WTC11 (cell line): ENCODE measurements at regions not wholly inside any gene's neighbourhood (a gene's known extent, or its start where the extent isn't known, plus 50 kb on each side); places are given as distances from the start of the nearest gene placed in this dataset.

Source experiments
- ATAC-seq: fragments of 200-7000 bp; cut with Tn5 transposase; 2 replicates; pipeline ENCODE4 v1.10.0; 2021; ENCODE audit warnings: mild to moderate bottlenecking, moderate library complexity
- CTCF ChIA-PET: fragments of 300-600 bp; sonication (Branson Sonifier 250); formaldehyde crosslinking; loops from one replicate; lab custom pipeline; 2021; ENCODE audit warnings: antibody characterized with exemption; lab: Charles Lee
- POLR2A ChIA-PET: fragments of 350-600 bp; sonication (Branson Sonifier 250); formaldehyde crosslinking; loops from one replicate; lab custom pipeline; 2021; ENCODE audit warnings: antibody characterized with exemption; lab: Charles Lee
- DNase-seq: peaks from one replicate; pipeline ENCODE4 v3.0.0; 2021; ENCODE audit warnings: low spot score
- H3K27ac Mint-ChIP-seq: 2 replicates; pipeline ENCODE4 v1.8.0; 2021; ENCODE audit warnings: mixed read lengths
- H3K27me3 Mint-ChIP-seq: 2 replicates; pipeline ENCODE4 v1.8.0; 2021; ENCODE audit warnings: low read depth, mild to moderate bottlenecking, moderate library complexity, mixed read lengths
- H3K36me3 Mint-ChIP-seq: 2 replicates; pipeline ENCODE4 v1.8.0; 2021; ENCODE audit warnings: mixed read lengths
- H3K4me1 Mint-ChIP-seq: 2 replicates; pipeline ENCODE4 v1.8.0; 2022; ENCODE audit warnings: mixed read lengths
- H3K4me3 Mint-ChIP-seq: 2 replicates; pipeline ENCODE4 v1.8.0; 2021; ENCODE audit warnings: mild to moderate bottlenecking, moderate library complexity, mixed read lengths
- H3K9me3 Mint-ChIP-seq: 2 replicates; pipeline ENCODE4 v1.8.0; 2021; ENCODE audit warnings: mixed read lengths
- CBFB ChIP-seq: sonication (generic); formaldehyde crosslinking; IDR thresholded peaks from 2 replicates; pipeline ENCODE4 v1.8.1; 2022; ENCODE audit warnings: mild to moderate bottlenecking, low read depth, missing genetic modification reagents
- CREM ChIP-seq: sonication (generic); formaldehyde crosslinking; IDR thresholded peaks from 2 replicates; pipeline ENCODE4 v1.8.1; 2022; ENCODE audit warnings: mild to moderate bottlenecking, missing genetic modification reagents, moderate library complexity
- EMX1 ChIP-seq: fragments of 250-450 bp; sonication (Bioruptor Pico); IDR thresholded peaks from 2 replicates; pipeline ENCODE4 v1.8.0; 2021; ENCODE audit warnings: mild to moderate bottlenecking
- ETV6 ChIP-seq: sonication (generic); formaldehyde crosslinking; IDR thresholded peaks from 2 replicates; pipeline ENCODE4 v1.8.1; 2022; ENCODE audit warnings: mild to moderate bottlenecking, missing genetic modification reagents
- FOXP1 ChIP-seq: sonication (generic); formaldehyde crosslinking; IDR thresholded peaks from 2 replicates; pipeline ENCODE4 v1.8.0; 2022; ENCODE audit warnings: missing genetic modification reagents, mild to moderate bottlenecking, moderate library complexity, borderline replicate concordance
- MYBL2 ChIP-seq: sonication (generic); formaldehyde crosslinking; IDR thresholded peaks from 2 replicates; pipeline ENCODE4 v1.8.1; 2023; ENCODE audit warnings: mild to moderate bottlenecking, moderate library complexity, missing genetic modification reagents
- NFATC4 ChIP-seq: fragments of 250-450 bp; sonication (Bioruptor Pico); IDR thresholded peaks from 2 replicates; pipeline ENCODE4 v1.9.0; 2021; ENCODE audit warnings: mild to moderate bottlenecking
- NFYB ChIP-seq: sonication (generic); formaldehyde crosslinking; conservative IDR thresholded peaks from 2 replicates; pipeline ENCODE4 v1.8.0; 2022; ENCODE audit warnings: low read depth, missing genetic modification reagents
- OVOL2 ChIP-seq: fragments of 250-450 bp; sonication (Bioruptor Pico); IDR thresholded peaks from 2 replicates; pipeline ENCODE4 v1.9.0; 2021; ENCODE audit warnings: mild to moderate bottlenecking, borderline replicate concordance
- TF ChIP-seq, protein P1 (sequence below): fragments of 250-450 bp; sonication (Bioruptor Pico); IDR thresholded peaks from 2 replicates; pipeline ENCODE4 v1.9.0; 2021; ENCODE audit warnings: mild to moderate bottlenecking
- TF ChIP-seq, protein P2 (sequence below): sonication (generic); formaldehyde crosslinking; IDR thresholded peaks from 2 replicates; pipeline ENCODE4 v1.8.1; 2023; ENCODE audit warnings: mild to moderate bottlenecking, missing genetic modification reagents
- TF ChIP-seq, protein P3 (sequence below): fragments of 250-450 bp; sonication (Bioruptor Pico); IDR thresholded peaks from 2 replicates; pipeline ENCODE4 v1.9.0; 2021; ENCODE audit warnings: moderate library complexity, mild to moderate bottlenecking, inconsistent platforms, borderline replicate concordance
- TF ChIP-seq, protein P4 (sequence below): sonication (generic); formaldehyde crosslinking; conservative IDR thresholded peaks from 2 replicates; pipeline ENCODE4 v1.8.1; 2023; ENCODE audit warnings: mild to moderate bottlenecking, low read depth, missing genetic modification reagents, moderate library complexity
- TF ChIP-seq, protein P5 (sequence below): sonication (generic); formaldehyde crosslinking; IDR thresholded peaks from 2 replicates; pipeline ENCODE4 v1.8.1; 2023; ENCODE audit warnings: mild to moderate bottlenecking, missing genetic modification reagents, borderline replicate concordance
- TF ChIP-seq, protein P6 (sequence below): sonication (generic); formaldehyde crosslinking; IDR thresholded peaks from 2 replicates; pipeline ENCODE4 v1.8.1; 2022; ENCODE audit warnings: missing genetic modification reagents, borderline replicate concordance
- TF ChIP-seq, protein P7 (sequence below): fragments of 250-450 bp; sonication (Bioruptor Pico); IDR thresholded peaks from 2 replicates; pipeline ENCODE4 v1.9.0; 2021; ENCODE audit warnings: mild to moderate bottlenecking
- TF ChIP-seq, protein P8 (sequence below): sonication (generic); formaldehyde crosslinking; IDR thresholded peaks from 2 replicates; pipeline ENCODE4 v1.8.0; 2022; ENCODE audit warnings: mild to moderate bottlenecking, missing genetic modification reagents

DNA sequence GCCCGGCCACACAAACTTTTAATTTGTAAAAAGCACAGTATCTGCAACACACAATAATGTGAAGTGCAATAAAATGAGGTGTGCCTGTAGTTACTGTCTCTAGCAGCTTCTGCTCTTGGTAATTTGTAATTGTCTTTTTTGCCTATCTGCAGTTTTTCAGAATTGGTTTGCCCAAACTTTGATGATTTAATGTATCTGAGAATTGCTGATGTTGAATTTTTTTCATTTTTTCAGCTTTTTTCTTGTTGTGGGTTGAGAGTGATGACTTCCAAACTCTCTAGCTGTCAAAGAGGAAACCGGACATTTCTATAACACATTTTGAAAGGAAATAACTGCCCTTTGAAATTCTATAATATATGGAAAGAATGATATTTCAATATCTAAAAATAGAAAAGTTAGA lies 236.9 kb downstream of the RERGL start:
- DNase-seq: no peak
- Mint-ChIP-seq H3K27me3 (no peaks in the 10 kb centered on the region), H3K27ac (no peak overlapping the region), H3K36me3 (peaks cover 10% of the 10 kb centered on the region), H3K4me1 (0 out of 2 replicates have a peak, but pooled peaks cover 8% of the 10 kb centered on the region), H3K9me3 (peaks cover 18% of the 10 kb centered on the region), H3K4me3 (no peak overlapping the region)
- TF ChIP-seq, protein P1, sequence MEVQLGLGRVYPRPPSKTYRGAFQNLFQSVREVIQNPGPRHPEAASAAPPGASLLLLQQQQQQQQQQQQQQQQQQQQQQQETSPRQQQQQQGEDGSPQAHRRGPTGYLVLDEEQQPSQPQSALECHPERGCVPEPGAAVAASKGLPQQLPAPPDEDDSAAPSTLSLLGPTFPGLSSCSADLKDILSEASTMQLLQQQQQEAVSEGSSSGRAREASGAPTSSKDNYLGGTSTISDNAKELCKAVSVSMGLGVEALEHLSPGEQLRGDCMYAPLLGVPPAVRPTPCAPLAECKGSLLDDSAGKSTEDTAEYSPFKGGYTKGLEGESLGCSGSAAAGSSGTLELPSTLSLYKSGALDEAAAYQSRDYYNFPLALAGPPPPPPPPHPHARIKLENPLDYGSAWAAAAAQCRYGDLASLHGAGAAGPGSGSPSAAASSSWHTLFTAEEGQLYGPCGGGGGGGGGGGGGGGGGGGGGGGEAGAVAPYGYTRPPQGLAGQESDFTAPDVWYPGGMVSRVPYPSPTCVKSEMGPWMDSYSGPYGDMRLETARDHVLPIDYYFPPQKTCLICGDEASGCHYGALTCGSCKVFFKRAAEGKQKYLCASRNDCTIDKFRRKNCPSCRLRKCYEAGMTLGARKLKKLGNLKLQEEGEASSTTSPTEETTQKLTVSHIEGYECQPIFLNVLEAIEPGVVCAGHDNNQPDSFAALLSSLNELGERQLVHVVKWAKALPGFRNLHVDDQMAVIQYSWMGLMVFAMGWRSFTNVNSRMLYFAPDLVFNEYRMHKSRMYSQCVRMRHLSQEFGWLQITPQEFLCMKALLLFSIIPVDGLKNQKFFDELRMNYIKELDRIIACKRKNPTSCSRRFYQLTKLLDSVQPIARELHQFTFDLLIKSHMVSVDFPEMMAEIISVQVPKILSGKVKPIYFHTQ (CRISPR knock-in tag): no peak
- TF ChIP-seq NFYB (CRISPR knock-in tag): no peak
- TF ChIP-seq ETV6 (CRISPR knock-in tag): no peak
- TF ChIP-seq OVOL2 (CRISPR knock-in tag): no peak
- no peak for TF ChIP-seq CREM (CRISPR knock-in tag)
- TF ChIP-seq, protein P2, sequence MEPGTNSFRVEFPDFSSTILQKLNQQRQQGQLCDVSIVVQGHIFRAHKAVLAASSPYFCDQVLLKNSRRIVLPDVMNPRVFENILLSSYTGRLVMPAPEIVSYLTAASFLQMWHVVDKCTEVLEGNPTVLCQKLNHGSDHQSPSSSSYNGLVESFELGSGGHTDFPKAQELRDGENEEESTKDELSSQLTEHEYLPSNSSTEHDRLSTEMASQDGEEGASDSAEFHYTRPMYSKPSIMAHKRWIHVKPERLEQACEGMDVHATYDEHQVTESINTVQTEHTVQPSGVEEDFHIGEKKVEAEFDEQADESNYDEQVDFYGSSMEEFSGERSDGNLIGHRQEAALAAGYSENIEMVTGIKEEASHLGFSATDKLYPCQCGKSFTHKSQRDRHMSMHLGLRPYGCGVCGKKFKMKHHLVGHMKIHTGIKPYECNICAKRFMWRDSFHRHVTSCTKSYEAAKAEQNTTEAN: no peak
- TF ChIP-seq, protein P3, sequence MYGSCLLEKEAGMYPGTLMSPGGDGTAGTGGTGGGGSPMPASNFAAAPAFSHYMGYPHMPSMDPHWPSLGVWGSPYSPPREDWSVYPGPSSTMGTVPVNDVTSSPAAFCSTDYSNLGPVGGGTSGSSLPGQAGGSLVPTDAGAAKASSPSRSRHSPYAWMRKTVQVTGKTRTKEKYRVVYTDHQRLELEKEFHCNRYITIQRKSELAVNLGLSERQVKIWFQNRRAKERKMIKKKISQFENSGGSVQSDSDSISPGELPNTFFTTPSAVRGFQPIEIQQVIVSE (CRISPR knock-in tag): no peak
- TF ChIP-seq, protein P4, sequence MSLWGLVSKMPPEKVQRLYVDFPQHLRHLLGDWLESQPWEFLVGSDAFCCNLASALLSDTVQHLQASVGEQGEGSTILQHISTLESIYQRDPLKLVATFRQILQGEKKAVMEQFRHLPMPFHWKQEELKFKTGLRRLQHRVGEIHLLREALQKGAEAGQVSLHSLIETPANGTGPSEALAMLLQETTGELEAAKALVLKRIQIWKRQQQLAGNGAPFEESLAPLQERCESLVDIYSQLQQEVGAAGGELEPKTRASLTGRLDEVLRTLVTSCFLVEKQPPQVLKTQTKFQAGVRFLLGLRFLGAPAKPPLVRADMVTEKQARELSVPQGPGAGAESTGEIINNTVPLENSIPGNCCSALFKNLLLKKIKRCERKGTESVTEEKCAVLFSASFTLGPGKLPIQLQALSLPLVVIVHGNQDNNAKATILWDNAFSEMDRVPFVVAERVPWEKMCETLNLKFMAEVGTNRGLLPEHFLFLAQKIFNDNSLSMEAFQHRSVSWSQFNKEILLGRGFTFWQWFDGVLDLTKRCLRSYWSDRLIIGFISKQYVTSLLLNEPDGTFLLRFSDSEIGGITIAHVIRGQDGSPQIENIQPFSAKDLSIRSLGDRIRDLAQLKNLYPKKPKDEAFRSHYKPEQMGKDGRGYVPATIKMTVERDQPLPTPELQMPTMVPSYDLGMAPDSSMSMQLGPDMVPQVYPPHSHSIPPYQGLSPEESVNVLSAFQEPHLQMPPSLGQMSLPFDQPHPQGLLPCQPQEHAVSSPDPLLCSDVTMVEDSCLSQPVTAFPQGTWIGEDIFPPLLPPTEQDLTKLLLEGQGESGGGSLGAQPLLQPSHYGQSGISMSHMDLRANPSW (CRISPR knock-in tag): no peak
- TF ChIP-seq EMX1 (CRISPR knock-in tag): no peak
- TF ChIP-seq, protein P5, sequence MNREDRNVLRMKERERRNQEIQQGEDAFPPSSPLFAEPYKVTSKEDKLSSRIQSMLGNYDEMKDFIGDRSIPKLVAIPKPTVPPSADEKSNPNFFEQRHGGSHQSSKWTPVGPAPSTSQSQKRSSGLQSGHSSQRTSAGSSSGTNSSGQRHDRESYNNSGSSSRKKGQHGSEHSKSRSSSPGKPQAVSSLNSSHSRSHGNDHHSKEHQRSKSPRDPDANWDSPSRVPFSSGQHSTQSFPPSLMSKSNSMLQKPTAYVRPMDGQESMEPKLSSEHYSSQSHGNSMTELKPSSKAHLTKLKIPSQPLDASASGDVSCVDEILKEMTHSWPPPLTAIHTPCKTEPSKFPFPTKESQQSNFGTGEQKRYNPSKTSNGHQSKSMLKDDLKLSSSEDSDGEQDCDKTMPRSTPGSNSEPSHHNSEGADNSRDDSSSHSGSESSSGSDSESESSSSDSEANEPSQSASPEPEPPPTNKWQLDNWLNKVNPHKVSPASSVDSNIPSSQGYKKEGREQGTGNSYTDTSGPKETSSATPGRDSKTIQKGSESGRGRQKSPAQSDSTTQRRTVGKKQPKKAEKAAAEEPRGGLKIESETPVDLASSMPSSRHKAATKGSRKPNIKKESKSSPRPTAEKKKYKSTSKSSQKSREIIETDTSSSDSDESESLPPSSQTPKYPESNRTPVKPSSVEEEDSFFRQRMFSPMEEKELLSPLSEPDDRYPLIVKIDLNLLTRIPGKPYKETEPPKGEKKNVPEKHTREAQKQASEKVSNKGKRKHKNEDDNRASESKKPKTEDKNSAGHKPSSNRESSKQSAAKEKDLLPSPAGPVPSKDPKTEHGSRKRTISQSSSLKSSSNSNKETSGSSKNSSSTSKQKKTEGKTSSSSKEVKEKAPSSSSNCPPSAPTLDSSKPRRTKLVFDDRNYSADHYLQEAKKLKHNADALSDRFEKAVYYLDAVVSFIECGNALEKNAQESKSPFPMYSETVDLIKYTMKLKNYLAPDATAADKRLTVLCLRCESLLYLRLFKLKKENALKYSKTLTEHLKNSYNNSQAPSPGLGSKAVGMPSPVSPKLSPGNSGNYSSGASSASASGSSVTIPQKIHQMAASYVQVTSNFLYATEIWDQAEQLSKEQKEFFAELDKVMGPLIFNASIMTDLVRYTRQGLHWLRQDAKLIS: no peak
- no peak for TF ChIP-seq NFATC4
- TF ChIP-seq, protein P6, sequence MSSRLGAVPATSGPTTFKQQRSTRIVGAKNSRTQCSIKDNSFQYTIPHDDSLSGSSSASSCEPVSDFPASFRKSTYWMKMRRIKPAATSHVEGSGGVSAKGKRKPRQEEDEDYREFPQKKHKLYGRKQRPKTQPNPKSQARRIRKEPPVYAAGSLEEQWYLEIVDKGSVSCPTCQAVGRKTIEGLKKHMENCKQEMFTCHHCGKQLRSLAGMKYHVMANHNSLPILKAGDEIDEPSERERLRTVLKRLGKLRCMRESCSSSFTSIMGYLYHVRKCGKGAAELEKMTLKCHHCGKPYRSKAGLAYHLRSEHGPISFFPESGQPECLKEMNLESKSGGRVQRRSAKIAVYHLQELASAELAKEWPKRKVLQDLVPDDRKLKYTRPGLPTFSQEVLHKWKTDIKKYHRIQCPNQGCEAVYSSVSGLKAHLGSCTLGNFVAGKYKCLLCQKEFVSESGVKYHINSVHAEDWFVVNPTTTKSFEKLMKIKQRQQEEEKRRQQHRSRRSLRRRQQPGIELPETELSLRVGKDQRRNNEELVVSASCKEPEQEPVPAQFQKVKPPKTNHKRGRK (CRISPR knock-in tag): no peak
- no peak for TF ChIP-seq MYBL2 (CRISPR knock-in tag)
- TF ChIP-seq, protein P7, sequence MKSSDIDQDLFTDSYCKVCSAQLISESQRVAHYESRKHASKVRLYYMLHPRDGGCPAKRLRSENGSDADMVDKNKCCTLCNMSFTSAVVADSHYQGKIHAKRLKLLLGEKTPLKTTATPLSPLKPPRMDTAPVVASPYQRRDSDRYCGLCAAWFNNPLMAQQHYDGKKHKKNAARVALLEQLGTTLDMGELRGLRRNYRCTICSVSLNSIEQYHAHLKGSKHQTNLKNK (CRISPR knock-in tag): no peak
- TF ChIP-seq FOXP1: no peak
- TF ChIP-seq CBFB (CRISPR knock-in tag): no peak
- TF ChIP-seq, protein P8, sequence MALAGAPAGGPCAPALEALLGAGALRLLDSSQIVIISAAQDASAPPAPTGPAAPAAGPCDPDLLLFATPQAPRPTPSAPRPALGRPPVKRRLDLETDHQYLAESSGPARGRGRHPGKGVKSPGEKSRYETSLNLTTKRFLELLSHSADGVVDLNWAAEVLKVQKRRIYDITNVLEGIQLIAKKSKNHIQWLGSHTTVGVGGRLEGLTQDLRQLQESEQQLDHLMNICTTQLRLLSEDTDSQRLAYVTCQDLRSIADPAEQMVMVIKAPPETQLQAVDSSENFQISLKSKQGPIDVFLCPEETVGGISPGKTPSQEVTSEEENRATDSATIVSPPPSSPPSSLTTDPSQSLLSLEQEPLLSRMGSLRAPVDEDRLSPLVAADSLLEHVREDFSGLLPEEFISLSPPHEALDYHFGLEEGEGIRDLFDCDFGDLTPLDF (CRISPR knock-in tag): no peak
- CTCF ChIA-PET: no interaction called here
- ATAC-seq: no peak
- POLR2A ChIA-PET: no interaction called here
